GM12878 (cell line): ENCODE measurements at regions not wholly inside any gene's neighbourhood (a gene's known extent, or its start where the extent isn't known, plus 50 kb on each side); places are given as distances from the start of the nearest gene placed in this dataset.

ENCODE experiments used
- ATAC-seq: fragments of 200-7000 bp; cut with Tn5 transposase; 3 replicates; pipeline ENCODE4 v1.9.1; 2020; ENCODE audit warnings: mild to moderate bottlenecking, moderate library complexity
- BruUV-seq: library from RNA; stranded (reverse); fragments of 400-500 nt; replicated peaks from 2 replicates; lab custom pipeline; 2021; lab: Mats Ljungman, UMichigan
- CTCF ChIA-PET: fragments of 300-600 bp; sonication (Branson Sonifier 250); formaldehyde crosslinking; extraction: SDS; loops from one replicate; lab custom pipeline; 2021; ENCODE audit warnings: inconsistent platforms; lab: Yijun Ruan, JAX
- POLR2A ChIA-PET: fragments of 350-600 bp; formaldehyde crosslinking; extraction: SDS; loops from one replicate; lab custom pipeline; 2021; ENCODE audit warnings: inconsistent platforms; lab: Charles Lee
- RAD21 ChIA-PET: fragments of 300-600 bp; sonication (Branson Sonifier 250); formaldehyde crosslinking; loops from one replicate; lab custom pipeline; 2023; ENCODE audit warnings: antibody characterized with exemption; ENCODE audit not compliant: unreplicated experiment; lab: Charles Lee
- SMC1A ChIA-PET: fragments of 300-600 bp; sonication (Branson Sonifier 250); formaldehyde crosslinking; loops from one replicate; lab custom pipeline; 2023; ENCODE audit not compliant: unreplicated experiment, uncharacterized antibody; lab: Charles Lee
- DNase-seq: peaks from one replicate; pipeline ENCODE4 v3.0.0-alpha.2; 2011; ENCODE audit warnings: low read depth, low spot score
- FAIRE-seq: peaks from 3 replicates; lab custom pipeline; 2011; peaks lifted over from hg19 to GRCh38; lab: Jason Lieb, UNC
- H2AFZ ChIP-seq: 2 replicates; pipeline ENCODE4 v1.6.0; 2011; ENCODE audit warnings: low read depth, low read length, control low read depth; ENCODE audit not compliant: control insufficient read depth
- H3K27ac ChIP-seq: 2 replicates; pipeline ENCODE4 v1.5.1; 2011; ENCODE audit warnings: control low read depth; ENCODE audit not compliant: control insufficient read depth, insufficient read depth
- H3K27me3 ChIP-seq, 2 experiments: replicated peaks in 1 of 2; 2 replicates each; pipeline versions ENCODE4 v1.6.0 to v1.6.1; 2011; ENCODE audit warnings: low read length in 1 of 2; ENCODE audit not compliant: control insufficient read depth in 2 of 2, insufficient read depth in 2 of 2
- H3K36me3 ChIP-seq, 2 experiments: 2 replicates each; pipeline ENCODE4 v1.5.1; 2011; ENCODE audit warnings: low read length in 1 of 2; ENCODE audit not compliant: control insufficient read depth in 2 of 2, insufficient read depth in 2 of 2
- H3K4me1 ChIP-seq: 2 replicates; pipeline ENCODE4 v1.6.1; 2011; ENCODE audit warnings: mild to moderate bottlenecking, low read length, moderate library complexity, mixed read lengths; ENCODE audit not compliant: control insufficient read depth, insufficient read depth
- H3K4me2 ChIP-seq: 2 replicates; pipeline ENCODE4 v1.6.0; 2011; ENCODE audit warnings: control low read depth; ENCODE audit not compliant: control insufficient read depth, insufficient read depth
- H3K4me3 ChIP-seq: fragments of 200-600 bp; sonication (generic); 2 replicates; pipeline ENCODE4 v1.5.1; 2016
- H3K79me2 ChIP-seq: 2 replicates; pipeline ENCODE4 v1.6.0; 2011; ENCODE audit warnings: low read length; ENCODE audit not compliant: control insufficient read depth, insufficient read depth
- H3K9ac ChIP-seq: 2 replicates; pipeline ENCODE4 v1.8.0; 2011; ENCODE audit warnings: low read length, control low read depth, mixed read lengths; ENCODE audit not compliant: control insufficient read depth, insufficient read depth
- H3K9me3 ChIP-seq: replicated peaks from 3 replicates; pipeline ENCODE4 v1.5.1; 2011; ENCODE audit warnings: mild to moderate bottlenecking, low read length; ENCODE audit not compliant: control insufficient read depth, insufficient read depth
- H4K20me1 ChIP-seq: 2 replicates; pipeline ENCODE4 v1.6.0; 2011; ENCODE audit not compliant: control insufficient read depth, insufficient read depth
- CBX3 ChIP-seq: fragments of 200-600 bp; sonication (generic); IDR thresholded peaks from 2 replicates; pipeline ENCODE4 v1.6.1; 2016; ENCODE audit warnings: low read depth, borderline replicate concordance
- CBX5 ChIP-seq: sonication (generic); IDR thresholded peaks from 2 replicates; pipeline ENCODE4 v1.6.1; 2016; ENCODE audit warnings: low read depth, moderate library complexity, mild to moderate bottlenecking, inconsistent platforms
- NR2C2 ChIP-seq: IDR thresholded peaks from 2 replicates; pipeline ENCODE4 v1.6.1; 2011; ENCODE audit warnings: borderline replicate concordance, low read depth; ENCODE audit not compliant: control insufficient read depth, insufficient read length
- NRF1 ChIP-seq: conservative IDR thresholded peaks from 2 replicates; pipeline ENCODE4 v1.6.1; 2011; ENCODE audit warnings: mild to moderate bottlenecking, low read depth, low read length, improper control_type of control experiment
- PBX3 ChIP-seq: IDR thresholded peaks from 2 replicates; pipeline ENCODE4 v1.6.1; 2011; ENCODE audit warnings: mild to moderate bottlenecking, low read depth, low read length, moderate library complexity; ENCODE audit not compliant: insufficient replicate concordance
- SIN3A ChIP-seq: IDR thresholded peaks from 2 replicates; pipeline ENCODE4 v1.6.1; 2012; ENCODE audit warnings: low read depth, low read length, improper control_type of control experiment
- SKIL ChIP-seq: fragments of 450-650 bp; IDR thresholded peaks from 2 replicates; pipeline ENCODE4 v1.6.1; 2017; ENCODE audit warnings: mild to moderate bottlenecking, low read depth, inconsistent platforms; ENCODE audit not compliant: poor library complexity, severe bottlenecking
- YY1 ChIP-seq: IDR thresholded peaks from 2 replicates; pipeline ENCODE4 v1.6.1; 2011; ENCODE audit warnings: low read depth, mild to moderate bottlenecking, low read length
- ZBTB4 ChIP-seq: fragments of 450-650 bp; formaldehyde crosslinking; IDR thresholded peaks from 2 replicates; pipeline ENCODE4 v1.4.0; 2022; ENCODE audit warnings: mild to moderate bottlenecking, moderate library complexity
- WGBS: methylation state at CpG from one replicate; pipeline ENCODE4 v1.1.6; 2016; ENCODE audit warnings: low lambda C conversion rate; ENCODE audit not compliant: insufficient replicate concordance, insufficient coverage; ENCODE audit errors: missing lambda C conversion rate; 5-methylcytosine and 5-hydroxymethylcytosine counted together
- in situ Hi-C: fragments of 300-500 bp; cut with MboI; formaldehyde crosslinking; loops from 9 replicates; pipeline ENCODE4 v1.14.3; 2018; ENCODE audit warnings: mixed read lengths
- intact Hi-C: fragments of 100-400 bp; cut with micrococcal nuclease; formaldehyde crosslinking; loops from one replicate; pipeline ENCODE4 v1.14.2; 2022; ENCODE audit not compliant: unreplicated experiment
- TF ChIP-seq, protein P1 (sequence below): fragments of 450-650 bp; IDR thresholded peaks from 2 replicates; pipeline ENCODE4 v1.6.1; 2017; ENCODE audit warnings: mild to moderate bottlenecking, moderate library complexity

DNA sequence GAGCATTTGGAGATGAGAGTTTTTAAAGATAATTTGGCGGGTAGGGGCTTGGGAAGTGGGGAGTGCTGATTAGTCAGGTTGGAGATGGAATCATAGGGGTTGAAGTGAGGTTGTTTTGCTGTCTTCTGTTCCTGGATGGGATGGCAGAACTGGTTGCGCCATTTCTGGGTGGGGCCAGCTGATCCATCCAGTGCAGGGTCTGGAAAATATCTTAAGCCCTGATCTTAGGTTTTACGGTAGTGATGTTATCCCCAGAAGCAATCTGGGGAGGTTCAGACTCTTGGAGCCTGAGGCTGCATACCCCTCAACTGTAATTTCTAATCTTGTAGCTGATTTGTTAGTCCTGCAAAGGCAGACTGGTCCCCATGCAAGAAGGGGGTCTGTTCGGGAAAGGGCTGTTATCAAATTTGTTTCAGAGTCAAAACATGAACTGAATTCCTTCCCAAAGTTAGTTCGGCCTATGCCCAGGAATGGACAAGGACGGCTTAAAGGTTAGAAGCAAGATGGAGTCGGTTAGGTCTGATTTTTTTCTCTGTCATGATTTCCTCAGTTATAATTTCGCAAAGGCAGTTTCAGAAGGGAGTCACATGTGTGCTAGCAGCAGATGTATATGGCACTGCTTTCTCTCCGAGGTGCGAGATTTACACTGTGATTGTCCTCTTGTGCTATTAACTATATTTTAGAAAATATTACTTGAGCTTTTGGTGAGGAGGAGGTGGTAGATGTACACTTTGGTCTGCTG lies 540.4 kb downstream of the EDEM1 start:
- FAIRE-seq = no peak
- TF ChIP-seq NR2C2 = no peak
- TF ChIP-seq CBX3 = no peak
- no peak for TF ChIP-seq YY1
- TF ChIP-seq, protein P1, sequence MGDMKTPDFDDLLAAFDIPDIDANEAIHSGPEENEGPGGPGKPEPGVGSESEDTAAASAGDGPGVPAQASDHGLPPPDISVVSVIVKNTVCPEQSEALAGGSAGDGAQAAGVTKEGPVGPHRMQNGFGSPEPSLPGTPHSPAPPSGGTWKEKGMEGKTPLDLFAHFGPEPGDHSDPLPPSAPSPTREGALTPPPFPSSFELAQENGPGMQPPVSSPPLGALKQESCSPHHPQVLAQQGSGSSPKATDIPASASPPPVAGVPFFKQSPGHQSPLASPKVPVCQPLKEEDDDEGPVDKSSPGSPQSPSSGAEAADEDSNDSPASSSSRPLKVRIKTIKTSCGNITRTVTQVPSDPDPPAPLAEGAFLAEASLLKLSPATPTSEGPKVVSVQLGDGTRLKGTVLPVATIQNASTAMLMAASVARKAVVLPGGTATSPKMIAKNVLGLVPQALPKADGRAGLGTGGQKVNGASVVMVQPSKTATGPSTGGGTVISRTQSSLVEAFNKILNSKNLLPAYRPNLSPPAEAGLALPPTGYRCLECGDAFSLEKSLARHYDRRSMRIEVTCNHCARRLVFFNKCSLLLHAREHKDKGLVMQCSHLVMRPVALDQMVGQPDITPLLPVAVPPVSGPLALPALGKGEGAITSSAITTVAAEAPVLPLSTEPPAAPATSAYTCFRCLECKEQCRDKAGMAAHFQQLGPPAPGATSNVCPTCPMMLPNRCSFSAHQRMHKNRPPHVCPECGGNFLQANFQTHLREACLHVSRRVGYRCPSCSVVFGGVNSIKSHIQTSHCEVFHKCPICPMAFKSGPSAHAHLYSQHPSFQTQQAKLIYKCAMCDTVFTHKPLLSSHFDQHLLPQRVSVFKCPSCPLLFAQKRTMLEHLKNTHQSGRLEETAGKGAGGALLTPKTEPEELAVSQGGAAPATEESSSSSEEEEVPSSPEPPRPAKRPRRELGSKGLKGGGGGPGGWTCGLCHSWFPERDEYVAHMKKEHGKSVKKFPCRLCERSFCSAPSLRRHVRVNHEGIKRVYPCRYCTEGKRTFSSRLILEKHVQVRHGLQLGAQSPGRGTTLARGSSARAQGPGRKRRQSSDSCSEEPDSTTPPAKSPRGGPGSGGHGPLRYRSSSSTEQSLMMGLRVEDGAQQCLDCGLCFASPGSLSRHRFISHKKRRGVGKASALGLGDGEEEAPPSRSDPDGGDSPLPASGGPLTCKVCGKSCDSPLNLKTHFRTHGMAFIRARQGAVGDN = no peak
- no peak for TF ChIP-seq PBX3
- TF ChIP-seq SIN3A = no peak
- TF ChIP-seq SKIL = no peak
- TF ChIP-seq ZBTB4 (CRISPR knock-in tag) = no peak
- no peak for TF ChIP-seq CBX5
- TF ChIP-seq NRF1 = no peak

More for the DNA sequence above, 540.4 kb downstream of the EDEM1 start:
- no peak overlapping the region for H2AFZ ChIP-seq
- BruUV-seq = no TSS peak
- H3K27me3 ChIP-seq = no peaks in the 10 kb centered on the region
- H3K4me3 ChIP-seq = no peak overlapping the region
- POLR2A ChIA-PET = no interaction called here
- H3K4me1 ChIP-seq = no peaks in the 10 kb centered on the region
- no peak for ATAC-seq
- H3K27ac ChIP-seq = no peak overlapping the region
- H3K36me3 ChIP-seq = no peaks in the 10 kb centered on the region
- in situ Hi-C loops = no loop called here
- H3K9ac ChIP-seq = no peak overlapping the region
- H3K79me2 ChIP-seq = no peaks in the 10 kb centered on the region
- RAD21 ChIA-PET = interaction anchor here (1.8 kb wide), 1 partner anchor 93 kb away, joined by 3 read pairs; no protein-coding TSS in a partner anchor
- intact Hi-C loops = loop anchor here (10.0 kb wide), 1 partner anchor 503 kb away; no protein-coding TSS in a partner anchor
- DNase-seq = no peak
- H4K20me1 ChIP-seq = no peaks in the 10 kb centered on the region
- H3K9me3 ChIP-seq = no peaks in the 10 kb centered on the region
- SMC1A ChIA-PET = no interaction called here
- WGBS = 23% methylated on average over 10 of the region's 10 CpGs
- H3K4me2 ChIP-seq = no peak overlapping the region
- CTCF ChIA-PET = no interaction called here
